ENCODE measurements at regions not wholly inside any gene's neighbourhood (a gene's known extent, or its start where the extent isn't known, plus 50 kb on each side); places are given as distances from the start of the nearest gene placed in this dataset.
"Not testable (repeated sequence)": the region's sequence is repeated elsewhere in the genome, so short reads cannot be mapped to it uniquely, and the experiment has no call there.

DNA sequence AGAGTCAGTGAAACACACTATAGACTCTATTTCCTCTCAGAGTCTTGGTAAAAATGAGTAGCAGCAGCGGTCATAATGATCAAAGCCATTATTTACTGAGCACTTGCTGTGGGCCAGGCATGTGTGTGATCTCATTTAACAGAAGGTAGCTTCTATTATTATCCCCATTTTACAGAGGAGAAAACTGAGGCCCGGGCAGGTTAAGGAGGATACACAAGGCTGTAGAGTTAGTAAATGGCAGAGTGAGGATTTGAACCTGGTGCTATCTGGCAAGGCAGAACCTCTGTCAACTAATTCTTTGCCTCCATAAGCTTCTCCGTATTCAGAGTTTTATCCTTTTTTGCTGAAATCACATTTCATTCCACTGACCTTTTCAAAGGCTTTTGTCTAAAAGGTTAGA, 122.2 kb upstream of the SALL4 start:
- WGBS, 2 donors, result 88 to 95% methylated on average over 3 of the region's 3 CpGs
- TF ChIP-seq, protein P1, sequence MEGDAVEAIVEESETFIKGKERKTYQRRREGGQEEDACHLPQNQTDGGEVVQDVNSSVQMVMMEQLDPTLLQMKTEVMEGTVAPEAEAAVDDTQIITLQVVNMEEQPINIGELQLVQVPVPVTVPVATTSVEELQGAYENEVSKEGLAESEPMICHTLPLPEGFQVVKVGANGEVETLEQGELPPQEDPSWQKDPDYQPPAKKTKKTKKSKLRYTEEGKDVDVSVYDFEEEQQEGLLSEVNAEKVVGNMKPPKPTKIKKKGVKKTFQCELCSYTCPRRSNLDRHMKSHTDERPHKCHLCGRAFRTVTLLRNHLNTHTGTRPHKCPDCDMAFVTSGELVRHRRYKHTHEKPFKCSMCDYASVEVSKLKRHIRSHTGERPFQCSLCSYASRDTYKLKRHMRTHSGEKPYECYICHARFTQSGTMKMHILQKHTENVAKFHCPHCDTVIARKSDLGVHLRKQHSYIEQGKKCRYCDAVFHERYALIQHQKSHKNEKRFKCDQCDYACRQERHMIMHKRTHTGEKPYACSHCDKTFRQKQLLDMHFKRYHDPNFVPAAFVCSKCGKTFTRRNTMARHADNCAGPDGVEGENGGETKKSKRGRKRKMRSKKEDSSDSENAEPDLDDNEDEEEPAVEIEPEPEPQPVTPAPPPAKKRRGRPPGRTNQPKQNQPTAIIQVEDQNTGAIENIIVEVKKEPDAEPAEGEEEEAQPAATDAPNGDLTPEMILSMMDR (IDR thresholded peaks at IDR 0.05), result no peak
- no peak for TF ChIP-seq POLR2A (IDR thresholded peaks at IDR 0.05)
- DNase-seq (ENCODE audit: low spot score in 2 of 2), result no peak
- no peak overlapping the region for H3K4me3 ChIP-seq (ENCODE audit: low read depth, poor library complexity, severe bottlenecking)
- intact Hi-C loops (cut with DNase I; ENCODE audit: low total_unique reads), result no loop called here

GRCh38 chr20:51923633-51924032, 121.3 kb upstream of the SALL4 start:
- H3K4me3 ChIP-seq (ENCODE audit: low read depth, poor library complexity, severe bottlenecking), result no peak overlapping the region
- no peak for DNase-seq (ENCODE audit: low spot score in 2 of 2)
- WGBS, 2 donors, result 92 to 95% methylated on average over 2 of the region's 2 CpGs
- intact Hi-C loops (cut with DNase I; ENCODE audit: low total_unique reads), result no loop called here
- TF ChIP-seq POLR2A (IDR thresholded peaks at IDR 0.05), result no peak
- TF ChIP-seq, protein P1 (IDR thresholded peaks at IDR 0.05), result no peak

GRCh38 chr20:51922812-51923211, 120.5 kb upstream of the SALL4 start:
- 95 to 96% methylated on average over 12 of the region's 12 CpGs for WGBS, 2 donors
- intact Hi-C loops (cut with DNase I; ENCODE audit: low total_unique reads); H3K4me3 ChIP-seq (ENCODE audit: low read depth, poor library complexity, severe bottlenecking); DNase-seq (ENCODE audit: low spot score in 2 of 2): not testable (repeated sequence)

- DNase-seq (ENCODE audit: low spot score in 2 of 2), result no peak
- no peak for TF ChIP-seq POLR2A (IDR thresholded peaks at IDR 0.05)
- TF ChIP-seq, protein P1 (IDR thresholded peaks at IDR 0.05), result no peak
- H3K4me3 ChIP-seq (ENCODE audit: low read depth, poor library complexity, severe bottlenecking), result no peak overlapping the region
- 65 to 69% methylated on average over 7 of the region's 7 CpGs for WGBS, 2 donors
- intact Hi-C loops (cut with DNase I; ENCODE audit: low total_unique reads), result no loop called here
Measured at GRCh38 chr20:51918561-51918960, 116.2 kb upstream of the SALL4 start.

DNA sequence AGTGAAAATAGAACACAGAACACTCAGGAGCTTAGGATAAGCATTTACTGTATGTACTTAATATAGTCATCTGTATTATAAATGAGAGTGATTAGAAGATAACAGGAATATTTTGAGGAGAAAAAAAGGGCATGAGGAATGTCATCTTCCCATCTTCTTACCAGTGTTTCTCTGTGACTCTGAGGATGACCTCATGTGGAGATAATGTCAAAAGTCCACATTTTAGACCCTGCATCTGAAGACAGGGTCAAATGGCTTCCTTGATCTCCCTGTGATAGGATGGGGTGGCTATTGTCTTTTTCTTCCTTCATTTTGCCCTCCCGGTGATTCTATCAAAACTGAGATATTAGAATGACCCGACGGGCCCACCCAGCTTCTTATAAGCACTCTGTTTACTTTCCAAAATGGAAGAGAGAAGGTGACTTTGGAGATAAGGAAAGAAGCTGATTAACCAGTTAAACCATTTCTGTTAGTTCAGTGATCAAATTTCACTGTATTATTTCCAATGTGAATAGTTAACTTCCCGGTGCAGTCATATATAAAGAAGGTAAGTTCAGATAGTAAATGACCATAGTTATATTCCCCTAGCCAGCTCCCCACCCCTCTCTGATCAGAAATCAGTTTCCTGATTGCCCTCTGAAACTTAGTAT, 115.7 kb upstream of the SALL4 start:
- intact Hi-C loops (cut with DNase I; ENCODE audit: low total_unique reads), result no loop called here
- no peak for DNase-seq (ENCODE audit: low spot score in 2 of 2)
- TF ChIP-seq POLR2A (IDR thresholded peaks at IDR 0.05), result no peak
- TF ChIP-seq, protein P1 (IDR thresholded peaks at IDR 0.05), result no peak
- no peak overlapping the region for H3K4me3 ChIP-seq (ENCODE audit: low read depth, poor library complexity, severe bottlenecking)
- WGBS, 2 donors, result 44 to 54% methylated on average over 4 of the region's 4 CpGs

- TF ChIP-seq, protein P1 (IDR thresholded peaks at IDR 0.05), result no peak
- no peak for TF ChIP-seq POLR2A (IDR thresholded peaks at IDR 0.05)
- 97% methylated on average over 4 of the region's 4 CpGs for WGBS, 2 donors
- DNase-seq (ENCODE audit: low spot score in 2 of 2), result no peak
- intact Hi-C loops (cut with DNase I; ENCODE audit: low total_unique reads), result no loop called here
- no peak overlapping the region for H3K4me3 ChIP-seq (ENCODE audit: low read depth, poor library complexity, severe bottlenecking)
Measured at GRCh38 chr20:51916244-51916643, 113.9 kb upstream of the SALL4 start.

Measured in lower leg skin (tissue), 4 donors.